NCI-H82 (cell line): ENCODE measurements at regions not wholly inside any gene's neighbourhood (a gene's known extent, or its start where the extent isn't known, plus 50 kb on each side); places are given as distances from the start of the nearest gene placed in this dataset.
"Not testable (repeated sequence)": the region's sequence is repeated elsewhere in the genome, so short reads cannot be mapped to it uniquely, and the experiment has no call there.

Experiments
- DNase-seq: peaks from one replicate; lab custom pipeline; 2025; lab: John Stamatoyannopoulos, UW

GRCh38 chr15:93358166-93359059, 269.4 kb upstream of the RGMA start:
- no peak for DNase-seq

DNA sequence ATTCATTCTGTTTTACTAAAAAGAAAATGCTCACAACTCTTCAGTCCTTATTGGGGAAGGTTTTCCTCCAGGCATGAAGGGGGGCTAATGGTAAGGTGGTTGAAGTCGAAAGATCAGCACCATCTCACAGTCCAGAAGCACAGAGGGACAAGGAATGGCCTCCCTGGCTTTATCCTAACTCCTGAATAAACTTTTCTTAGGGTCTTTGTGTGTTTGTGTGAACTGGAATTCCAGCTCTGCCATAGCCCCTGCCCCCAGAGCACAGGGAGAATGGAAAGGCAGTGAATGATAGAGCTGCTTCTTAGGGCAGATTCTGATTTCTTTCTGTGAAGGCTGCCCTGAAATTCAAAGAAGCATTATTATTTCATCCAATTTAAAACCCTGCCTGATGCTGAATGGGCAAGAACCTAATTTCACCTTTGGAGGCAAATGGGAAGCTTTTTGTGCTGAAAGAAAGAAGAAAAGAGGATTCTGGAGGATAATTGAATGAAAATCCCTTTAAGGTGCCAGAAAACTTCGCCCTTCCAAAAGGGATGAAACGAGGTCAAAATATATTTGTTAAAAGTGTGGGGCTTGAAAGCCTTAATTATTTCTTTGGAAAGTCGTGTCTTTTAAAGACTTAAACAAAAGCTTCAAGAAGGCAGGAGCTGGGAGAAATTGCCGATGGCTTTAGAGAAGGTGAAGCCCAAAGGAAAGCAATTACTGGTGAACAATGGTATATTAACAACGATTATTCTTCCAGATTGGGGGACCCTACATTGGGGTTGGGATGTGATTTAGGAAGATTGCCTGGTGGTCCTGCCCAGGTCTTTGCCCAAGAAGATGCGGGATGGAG, 259.9 kb upstream of the RGMA start:
- no peak for DNase-seq

- no peak for DNase-seq
Measured at GRCh38 chr15:93347986-93348385, 259.0 kb upstream of the RGMA start.

- DNase-seq = no peak
Measured at GRCh38 chr15:93345981-93346380, 257.0 kb upstream of the RGMA start.

DNA sequence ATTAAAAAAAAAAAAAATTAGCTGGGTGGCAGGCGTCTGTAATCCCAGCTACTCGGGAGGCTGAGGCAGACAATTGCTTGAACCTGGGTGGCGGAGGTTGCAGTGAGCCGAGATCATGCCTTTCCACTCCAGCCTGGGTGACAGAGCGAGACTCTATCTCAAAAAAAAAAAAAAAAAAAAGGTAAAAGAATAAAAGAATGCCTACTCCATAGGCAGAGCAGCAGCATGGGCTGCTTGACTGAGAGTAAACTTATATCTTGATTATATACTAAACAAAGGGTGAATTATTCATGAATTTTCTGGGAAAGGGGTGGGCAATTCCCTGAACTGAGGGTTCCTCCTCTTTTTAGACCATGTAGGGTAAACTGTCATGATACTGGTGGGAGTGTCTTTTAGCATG, 254.4 kb upstream of the RGMA start:
- DNase-seq = not testable (repeated sequence)

- no peak for DNase-seq
Measured at GRCh38 chr15:93341164-93341563, 252.2 kb upstream of the RGMA start.

- DNase-seq = no peak
Measured at GRCh38 chr15:93340406-93340805, 251.4 kb upstream of the RGMA start.

- DNase-seq = peak; percentile 32
Measured at GRCh38 chr15:93333796-93334195, 244.8 kb upstream of the RGMA start.

DNA sequence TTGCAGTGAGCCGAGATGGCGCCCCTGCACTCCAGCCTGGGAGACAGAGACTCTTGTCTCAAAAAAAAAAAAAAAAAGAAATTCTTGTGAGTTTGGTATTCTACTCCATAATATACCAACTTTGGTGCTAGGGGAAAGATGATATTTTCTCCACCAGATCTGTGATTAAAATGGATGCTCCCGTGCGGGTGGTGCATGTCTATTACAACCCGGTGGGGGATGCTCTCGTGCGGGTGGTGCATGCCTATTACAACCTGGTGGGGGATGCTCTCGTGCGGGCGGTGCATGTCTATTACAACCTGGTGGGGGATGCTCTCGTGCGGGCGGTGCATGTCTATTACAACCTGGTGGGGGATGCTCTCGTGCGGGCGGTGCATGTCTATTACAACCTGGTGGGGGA, 244.1 kb upstream of the RGMA start:
- DNase-seq = not testable (repeated sequence)

DNA sequence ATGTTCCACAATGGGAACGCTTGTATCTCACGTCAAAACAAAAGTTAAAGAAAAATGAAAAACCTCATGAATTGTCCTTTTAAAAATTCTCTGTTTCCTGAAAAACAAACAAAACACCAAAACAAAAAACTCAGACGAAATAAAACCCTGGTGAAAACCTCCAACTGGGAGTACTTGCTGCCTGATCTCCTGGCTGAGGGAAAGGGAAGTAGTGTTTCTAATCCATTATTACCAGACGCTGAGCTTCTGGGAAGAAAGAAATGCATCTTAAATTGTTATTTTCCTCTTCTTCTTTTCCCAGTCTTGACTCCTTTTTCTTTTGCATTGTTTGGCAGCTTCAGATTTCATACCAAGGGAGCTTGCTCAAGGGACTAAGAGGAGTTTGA, 243.2 kb upstream of the RGMA start:
- no peak for DNase-seq

DNA sequence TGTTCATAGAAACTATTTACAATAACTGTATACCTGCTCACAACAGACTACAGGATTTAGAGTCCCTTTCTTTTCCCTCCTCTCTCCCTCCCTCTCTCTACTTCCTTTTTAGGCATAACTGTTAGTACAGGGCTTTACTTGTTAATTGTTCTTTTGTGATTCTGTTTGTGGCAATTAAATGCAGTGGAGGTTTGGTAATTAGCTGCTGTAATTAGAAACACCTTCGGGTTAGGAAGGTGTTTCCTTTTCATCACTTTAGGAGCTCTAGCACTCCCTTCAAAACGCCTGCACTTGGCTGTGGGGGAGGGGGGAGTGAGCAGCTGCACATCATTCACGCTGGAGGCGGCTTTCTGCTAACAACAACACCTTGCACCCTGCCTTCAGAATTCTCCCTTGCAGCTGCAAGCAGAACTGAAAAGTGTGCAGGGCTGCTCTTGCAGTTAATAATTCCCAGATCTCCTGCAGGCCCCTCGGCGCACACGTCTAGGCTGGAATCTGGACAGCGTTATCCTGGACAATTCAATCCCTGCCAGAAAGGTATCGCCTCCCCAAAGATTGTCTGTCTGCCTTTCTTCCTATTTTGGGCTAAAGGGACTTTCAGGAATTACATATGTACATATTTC, 242.6 kb upstream of the RGMA start:
- peak; percentile 48 for DNase-seq

- DNase-seq = no peak
Measured at GRCh38 chr15:93330912-93331544, 242.0 kb upstream of the RGMA start.

DNA sequence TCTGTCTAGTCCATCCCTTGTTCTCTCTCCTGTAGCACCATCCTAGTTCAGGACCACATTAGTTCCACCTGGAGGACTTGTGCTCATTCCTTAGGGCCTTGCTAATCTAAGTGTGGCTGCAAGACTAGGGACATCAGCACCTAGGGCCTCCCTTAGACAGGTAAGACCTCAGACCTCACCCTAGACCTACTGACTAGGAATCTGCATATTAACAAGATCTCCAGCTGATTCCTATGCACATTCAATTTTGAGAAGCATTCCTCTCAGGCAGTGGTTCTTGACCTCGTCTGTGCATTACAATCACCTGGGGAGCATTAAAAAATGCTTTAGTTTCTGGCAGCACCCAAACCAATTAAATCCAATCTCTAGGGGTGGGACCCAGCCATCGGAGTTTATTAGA, 238.4 kb upstream of the RGMA start:
- no peak for DNase-seq

DNA sequence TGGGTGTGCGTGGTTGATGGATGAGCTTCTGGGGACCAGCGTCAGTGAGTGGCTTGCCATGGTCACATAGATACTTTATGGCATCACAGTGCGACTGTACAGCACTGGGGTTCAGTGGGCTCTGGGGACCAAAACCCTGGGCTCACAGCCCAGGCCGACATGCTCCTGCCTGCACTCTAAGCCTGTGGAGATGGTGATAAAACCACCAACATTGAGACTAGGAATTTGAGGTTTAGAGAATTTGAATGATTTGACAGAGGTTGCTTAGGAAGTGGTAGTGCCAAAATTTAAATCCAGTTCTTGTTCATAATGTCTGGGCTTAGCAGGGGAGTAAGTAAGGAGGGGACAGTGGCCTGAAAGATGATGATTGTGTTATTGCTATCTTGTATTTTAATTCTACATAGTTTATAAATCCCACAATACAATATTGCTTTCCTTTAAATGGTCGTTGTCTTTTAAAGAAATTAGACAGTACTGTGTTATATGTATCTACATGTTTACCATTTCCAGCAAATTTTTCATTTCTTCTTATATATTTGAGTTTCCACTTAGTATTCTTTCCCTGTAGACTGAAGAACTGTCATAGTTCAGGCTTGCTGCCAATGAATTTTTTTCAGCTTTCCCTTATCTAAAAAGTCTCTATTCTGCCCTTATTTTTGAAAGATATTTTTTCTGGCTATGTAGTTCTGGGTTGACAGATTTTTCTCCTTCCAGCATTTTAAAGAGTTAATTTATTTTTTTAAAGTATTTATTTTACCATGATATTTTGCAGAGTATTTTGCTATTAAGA, 235.4 kb upstream of the RGMA start:
- DNase-seq = no peak

DNA sequence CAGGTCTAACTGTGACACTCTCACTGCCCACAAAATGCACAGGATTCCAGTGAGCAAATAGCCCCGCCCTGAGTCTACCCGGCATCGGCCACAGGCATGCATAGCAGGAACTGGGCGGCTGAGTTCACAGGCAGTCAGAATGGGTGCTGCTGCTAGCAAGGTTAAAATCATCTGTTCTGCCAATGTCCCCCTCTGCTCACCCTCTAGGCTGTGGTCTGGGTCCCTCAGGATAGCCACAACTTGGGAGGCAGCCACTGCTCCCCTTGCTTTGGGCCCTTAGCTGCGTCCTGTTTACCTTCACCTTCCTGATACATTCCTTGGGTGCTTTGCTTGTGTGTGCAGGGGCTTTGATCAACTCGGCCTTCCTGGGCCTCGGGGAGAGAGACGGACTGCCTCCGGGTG, 232.9 kb upstream of the RGMA start:
- DNase-seq = no peak

GRCh38 chr15:93319121-93319814, 230.3 kb upstream of the RGMA start:
- DNase-seq = no peak

GRCh38 chr15:93317772-93318171, 228.8 kb upstream of the RGMA start:
- no peak for DNase-seq

- no peak for DNase-seq
Measured at GRCh38 chr15:93314245-93314644, 225.2 kb upstream of the RGMA start.

DNA sequence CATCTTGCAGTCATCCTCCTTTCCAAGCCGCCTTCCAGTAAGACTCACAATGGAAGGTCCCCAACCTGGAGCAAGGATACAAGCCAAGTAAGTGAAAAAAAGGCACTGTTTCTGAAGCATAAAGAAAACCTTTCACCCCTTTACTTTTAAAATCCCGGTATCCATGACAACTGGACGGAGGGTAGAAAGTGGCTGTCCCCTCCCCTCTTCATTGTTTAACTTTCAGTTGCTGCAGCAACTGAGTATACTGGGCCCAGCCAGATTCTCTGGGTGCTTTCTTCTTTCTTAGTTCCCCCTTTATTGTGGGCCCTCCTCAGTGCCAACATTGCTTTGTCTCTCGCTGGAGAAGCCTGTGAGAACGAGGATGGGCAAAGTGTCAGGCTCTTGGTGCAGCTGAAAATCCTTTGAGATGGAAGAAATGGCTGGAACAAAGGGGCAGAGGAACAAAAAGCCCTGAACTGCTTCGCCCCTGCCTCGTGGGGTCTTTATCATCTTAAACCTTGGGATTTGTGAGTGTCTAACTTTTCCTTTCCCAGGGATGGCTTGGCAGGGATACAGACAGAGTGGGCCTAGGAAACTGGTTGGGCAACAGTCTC, 224.0 kb upstream of the RGMA start:
- no peak for DNase-seq

- DNase-seq = no peak
Measured at GRCh38 chr15:93311620-93312019, 222.6 kb upstream of the RGMA start.
